IPS-NIHi7 (cell line): ENCODE measurements at regions not wholly inside any gene's neighbourhood (a gene's known extent, or its start where the extent isn't known, plus 50 kb on each side); places are given as distances from the start of the nearest gene placed in this dataset.
"Not testable (repeated sequence)": the region's sequence is repeated elsewhere in the genome, so short reads cannot be mapped to it uniquely, and the experiment has no call there.

Experiments
- DNase-seq: peaks from one replicate; pipeline ENCODE4 v3.0.0; 2012; ENCODE audit warnings: mixed read lengths; ENCODE audit errors: extremely low spot score

- no peak for DNase-seq
Observed at GRCh38 chr2:4047961-4048891, 344.9 kb downstream of the DCDC2C start.

DNA sequence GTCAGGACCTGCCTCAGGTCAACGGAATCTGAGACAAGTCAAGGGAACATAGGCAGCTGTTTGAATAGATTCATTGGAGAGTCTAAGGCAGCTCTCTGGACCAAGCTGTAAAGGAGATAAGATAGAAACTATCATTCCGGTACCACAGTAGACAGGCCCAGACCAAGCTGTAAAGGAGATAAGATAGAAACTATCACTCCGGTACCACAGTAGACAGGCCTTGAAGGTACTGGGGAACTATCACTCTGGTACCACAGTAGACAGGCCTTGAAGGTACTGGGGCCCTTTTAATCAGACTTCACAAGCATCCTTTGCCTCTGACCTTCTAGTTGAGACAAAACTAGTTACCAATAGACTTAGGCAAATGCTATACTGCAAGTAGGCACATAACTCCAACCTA is 346.1 kb downstream of the DCDC2C start:
- no peak for DNase-seq

GRCh38 chr2:4053769-4054493 is 350.6 kb downstream of the DCDC2C start:
- no peak for DNase-seq

GRCh38 chr2:4066217-4066616 is 362.8 kb downstream of the DCDC2C start:
- no peak for DNase-seq

DNA sequence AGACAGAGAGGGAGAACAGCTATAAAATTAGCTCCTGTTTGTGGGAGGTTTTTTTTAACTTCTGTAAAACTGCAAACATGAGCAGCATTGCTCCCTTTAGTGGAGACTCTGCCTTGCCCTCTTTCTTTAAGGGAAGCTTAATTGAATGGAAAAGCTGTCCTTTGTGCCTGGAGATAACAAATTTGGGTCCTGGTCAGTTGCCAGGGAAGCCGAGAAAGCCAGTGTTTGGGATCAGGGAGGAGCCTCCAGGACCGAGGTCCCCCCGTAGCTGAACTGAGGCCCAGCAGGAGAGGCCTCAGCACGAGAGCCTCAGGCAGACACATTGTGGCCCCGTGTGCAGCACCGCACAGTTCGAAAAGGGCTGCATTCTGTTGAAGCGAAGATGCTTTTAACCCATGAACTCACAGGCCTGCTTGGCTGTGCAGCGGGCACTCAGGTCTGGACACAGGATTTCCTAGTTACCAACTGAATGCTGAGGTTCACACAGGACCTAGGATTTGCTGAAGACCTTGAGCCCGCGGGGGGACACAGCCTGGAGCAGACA is 369.7 kb downstream of the DCDC2C start:
- DNase-seq, result no peak

GRCh38 chr2:4077017-4077416 is 373.6 kb downstream of the DCDC2C start:
- DNase-seq, result no peak

DNA sequence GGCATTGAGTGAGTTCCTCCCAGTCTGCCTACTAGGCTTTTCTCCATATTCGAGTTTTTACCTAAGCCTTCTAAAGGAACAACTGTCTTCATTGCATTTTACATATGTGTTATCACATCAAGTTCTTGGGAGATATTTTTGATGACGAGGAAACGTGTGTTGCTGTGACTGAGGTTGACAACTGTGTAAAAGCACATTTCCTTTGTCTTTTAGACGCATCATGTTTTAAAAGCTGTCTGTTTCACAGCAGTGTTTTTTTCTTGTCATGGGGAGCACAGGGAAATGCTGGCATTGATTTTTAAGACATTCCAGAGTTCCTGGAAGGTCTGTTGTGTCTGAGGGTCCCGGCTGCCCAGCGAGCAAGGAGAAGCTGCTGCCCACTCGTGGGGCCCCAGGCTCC is 381.8 kb downstream of the DCDC2C start:
- no peak for DNase-seq

DNA sequence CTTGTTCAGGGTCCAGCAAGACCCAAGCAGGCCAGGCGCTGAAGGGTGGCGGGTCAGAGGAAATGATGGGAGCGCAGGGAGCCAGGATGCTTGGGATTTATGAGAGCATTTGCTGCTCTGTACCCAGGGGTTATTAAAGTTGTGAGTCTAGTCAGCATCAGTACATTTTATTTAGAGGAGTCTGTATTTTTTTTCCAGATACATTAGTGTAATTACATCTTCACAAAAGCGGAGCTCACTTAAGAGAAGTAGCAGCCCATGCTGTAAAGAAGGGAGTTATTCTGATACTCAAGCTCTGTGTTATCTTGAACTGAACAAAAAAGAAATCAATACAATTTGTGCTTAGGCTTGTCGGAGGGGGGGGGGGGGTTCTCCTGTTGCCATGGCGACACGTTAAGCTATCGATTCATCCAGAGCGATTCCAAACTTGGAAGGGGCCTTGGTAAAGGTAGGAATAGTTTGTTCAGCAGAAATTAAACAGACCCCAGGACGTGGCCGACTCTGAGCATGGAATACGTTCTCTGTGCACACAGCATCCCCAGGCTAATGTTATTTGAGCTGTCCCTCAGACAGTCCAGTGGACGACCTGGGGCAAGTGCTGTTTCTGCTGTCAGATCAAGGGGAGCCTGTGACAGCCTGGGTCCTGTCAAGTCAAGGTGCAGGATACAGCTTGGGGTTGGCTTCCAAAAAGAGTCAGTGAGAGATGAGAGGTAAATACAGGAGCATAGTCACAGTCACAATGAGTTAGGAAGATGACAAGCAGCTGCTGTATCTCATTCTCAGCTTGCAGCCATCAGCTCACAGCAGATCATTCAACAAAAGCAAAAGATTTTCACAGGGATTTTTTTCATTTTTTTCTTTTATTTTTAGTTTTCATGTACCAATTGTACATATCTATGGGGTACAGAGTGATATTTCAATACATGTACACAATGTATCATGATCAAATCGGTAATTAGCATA is 387.6 kb downstream of the DCDC2C start:
- no peak for DNase-seq

GRCh38 chr2:4091869-4092268 is 388.5 kb downstream of the DCDC2C start:
- no peak for DNase-seq

DNA sequence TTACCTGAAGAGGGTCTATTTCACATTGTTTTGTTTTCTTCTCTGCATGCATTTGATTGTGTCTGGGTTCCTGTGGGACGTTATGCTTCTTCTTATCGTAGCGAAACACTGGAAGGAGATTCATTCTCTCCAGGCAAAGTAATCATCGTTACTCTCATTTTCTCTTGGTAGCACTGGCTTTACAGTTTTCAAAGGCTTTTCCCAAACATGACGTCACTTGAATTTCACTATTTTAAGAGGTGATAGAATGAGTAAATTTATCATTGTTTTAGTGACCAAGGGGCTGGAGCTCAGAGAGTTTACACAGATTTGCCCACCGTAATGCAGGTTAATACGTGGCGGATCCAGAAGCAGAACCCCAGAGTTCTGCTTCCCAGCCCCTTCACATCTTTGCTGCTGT is 391.4 kb downstream of the DCDC2C start:
- DNase-seq, result no peak

GRCh38 chr2:4096978-4097766 is 393.8 kb downstream of the DCDC2C start:
- DNase-seq, result no peak

DNA sequence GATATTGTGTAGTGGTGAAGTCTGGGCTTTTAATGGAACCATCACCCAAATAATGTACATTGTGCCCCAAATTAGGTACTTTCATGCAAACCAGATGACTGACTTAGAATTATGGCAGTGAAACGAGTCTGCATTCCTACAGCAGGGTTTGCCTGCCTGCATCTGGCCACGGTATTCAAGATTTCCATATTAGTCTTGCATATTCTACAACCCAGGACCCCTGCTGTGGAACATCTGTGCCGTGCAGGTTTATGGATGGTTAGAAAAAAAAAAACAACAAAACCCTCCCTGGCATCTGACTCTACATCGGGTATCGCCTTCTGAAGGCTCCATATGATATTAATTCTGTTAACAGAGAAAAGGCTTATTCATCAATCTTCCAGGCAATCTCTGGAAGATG is 394.8 kb downstream of the DCDC2C start:
- no peak for DNase-seq

DNA sequence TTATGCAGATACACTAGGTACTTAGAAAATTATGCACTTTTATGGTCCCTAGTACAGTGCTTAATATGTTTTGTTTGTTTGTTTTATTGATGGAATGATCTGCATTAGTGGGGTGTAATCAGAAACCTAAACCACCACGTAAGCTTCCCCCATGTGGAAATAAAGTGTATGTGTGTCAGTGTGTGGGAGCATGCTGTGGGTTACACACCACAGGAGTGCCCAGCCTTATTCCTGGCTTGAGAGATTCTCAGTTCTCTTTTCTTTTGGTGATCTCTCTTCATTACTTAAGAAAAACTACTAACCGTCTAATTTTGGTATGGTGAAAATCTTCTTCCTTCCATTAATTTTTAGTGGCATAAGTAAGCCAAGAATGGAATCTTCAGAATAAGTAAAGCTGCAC is 398.6 kb downstream of the DCDC2C start:
- no peak for DNase-seq

DNA sequence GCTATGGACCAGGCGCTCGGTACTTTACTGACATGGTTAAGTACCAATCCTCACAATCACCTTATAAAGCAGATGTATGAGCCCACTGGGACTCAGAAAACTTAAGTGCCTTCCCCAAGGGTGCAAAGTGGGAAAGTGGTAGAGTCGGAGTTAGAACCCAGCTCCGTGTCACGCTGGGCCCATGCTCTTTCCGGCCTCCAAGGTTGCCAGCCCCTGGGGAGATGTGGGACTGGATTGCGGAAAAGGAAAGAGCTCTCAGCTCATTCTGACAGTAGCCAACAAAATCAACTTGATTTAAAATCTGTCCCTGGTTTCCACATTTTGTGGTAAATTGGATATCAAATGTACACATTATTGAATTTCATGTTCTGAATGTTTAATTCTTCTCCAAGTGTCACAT is 403.8 kb downstream of the DCDC2C start:
- DNase-seq, result no peak

DNA sequence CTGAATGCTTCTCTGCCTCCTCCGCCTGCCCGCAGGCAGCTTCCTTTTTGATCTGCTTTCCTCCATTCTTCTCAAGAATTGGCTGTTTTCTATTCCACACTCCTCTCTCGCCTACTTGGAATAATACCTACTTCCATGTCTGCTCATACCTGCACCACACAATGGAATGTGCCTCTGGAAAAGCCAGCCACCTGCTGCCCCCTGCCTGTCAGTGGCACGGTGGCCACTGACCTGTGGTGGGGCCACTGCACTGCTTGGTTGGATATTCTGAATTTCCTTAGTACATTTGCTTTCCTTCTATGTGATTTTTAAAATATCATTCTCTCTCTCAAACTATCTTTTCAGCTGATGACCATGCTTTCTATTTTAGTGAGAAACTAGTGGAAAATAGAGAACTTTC is 406.9 kb downstream of the DCDC2C start:
- DNase-seq, result no peak

DNA sequence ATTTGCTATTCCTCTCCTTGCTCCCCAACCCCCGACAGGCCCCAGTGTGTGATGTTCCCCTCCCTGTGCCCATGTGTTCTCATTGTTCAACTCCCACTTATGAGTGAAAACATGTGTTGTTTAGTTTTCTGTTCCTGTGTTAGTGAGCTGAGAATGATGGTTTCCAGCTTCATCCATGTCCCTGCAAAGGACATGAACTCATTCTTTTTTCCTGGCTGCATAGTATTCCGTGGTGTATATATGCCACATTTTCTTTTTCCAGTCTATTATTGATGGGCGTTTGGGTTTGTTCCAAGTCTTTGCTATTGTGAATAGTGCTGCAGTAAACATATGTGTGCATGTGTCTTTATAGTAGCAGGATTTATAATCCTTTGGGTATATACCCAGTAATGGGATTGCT is 412.1 kb downstream of the DCDC2C start:
- DNase-seq, result not testable (repeated sequence)

DNA sequence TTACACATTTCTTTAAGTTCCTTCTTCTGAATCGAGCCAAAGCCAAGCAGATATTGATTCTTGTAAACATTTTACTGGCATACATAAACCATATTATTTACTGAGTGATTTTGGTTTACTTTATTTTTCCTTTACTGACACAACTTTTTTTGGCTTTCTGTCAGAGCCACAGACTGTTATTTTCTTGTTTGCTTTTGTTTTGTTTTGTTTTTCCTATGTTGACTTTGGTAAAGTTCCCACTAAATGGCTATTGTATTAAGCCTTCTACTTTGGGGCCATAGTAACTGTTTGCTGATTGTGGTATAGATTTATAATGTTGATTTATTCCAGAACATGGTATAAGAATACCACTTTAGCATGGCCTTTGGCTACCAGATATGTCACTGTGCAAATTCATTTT is 419.4 kb downstream of the DCDC2C start:
- no peak for DNase-seq

- DNase-seq, result no peak
Observed at GRCh38 chr2:4130651-4131050, 427.3 kb downstream of the DCDC2C start.

- no peak for DNase-seq
Observed at GRCh38 chr2:4134551-4135550, 431.5 kb downstream of the DCDC2C start.

GRCh38 chr2:4135765-4136164 is 432.4 kb downstream of the DCDC2C start:
- no peak for DNase-seq
